Gastroesophageal sphincter (tissue), 3 donors: ENCODE measurements at regions not wholly inside any gene's neighbourhood (a gene's known extent, or its start where the extent isn't known, plus 50 kb on each side); places are given as distances from the start of the nearest gene placed in this dataset.

Experiments
- CTCF ChIP-seq, 4 experiments: fragments of 200-600 bp in 2 of 4; fragments of 450-650 bp in 2 of 4; sonication (generic) in 1 of 4; IDR thresholded peaks; one replicate each; pipeline ENCODE4 v1.5.1; 2017 to 2019; ENCODE audit warnings: antibody characterized with exemption in 4 of 4, mild to moderate bottlenecking in 2 of 4, moderate library complexity in 2 of 4
- POLR2A ChIP-seq, 2 donors: fragments of 450-650 bp; IDR thresholded peaks; one replicate each; pipeline ENCODE4 v1.6.1; 2017; ENCODE audit warnings: antibody characterized with exemption in 2 of 2, mild to moderate bottlenecking in 2 of 2, moderate library complexity in 1 of 2
- POLR2AphosphoS5 ChIP-seq: sonication (generic); formaldehyde crosslinking; IDR thresholded peaks from one replicate; pipeline ENCODE4 v1.6.1; 2017; ENCODE audit warnings: antibody characterized with exemption

DNA sequence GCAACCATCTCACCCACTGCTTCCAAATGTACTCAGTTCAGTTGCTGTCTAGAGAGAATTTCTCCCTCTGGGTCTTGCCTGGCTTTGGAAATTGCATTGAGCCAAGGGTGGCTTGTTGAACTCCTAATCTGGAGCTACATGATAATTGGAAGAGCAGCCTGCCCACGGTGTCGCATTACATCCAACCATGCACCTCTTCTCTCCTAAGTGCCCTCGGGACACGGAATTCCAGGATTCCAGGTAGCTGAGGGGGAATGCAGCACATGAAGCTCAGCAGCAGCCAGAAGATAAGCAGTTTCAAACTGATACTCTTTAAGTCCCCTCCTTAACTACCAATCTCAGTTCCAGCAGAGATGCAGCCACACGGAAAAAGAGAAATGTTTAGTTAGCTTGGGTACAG, 509.4 kb upstream of the KLF4 start:
- TF ChIP-seq POLR2A (IDR thresholded peaks at IDR 0.05), result no peak
- no peak for TF ChIP-seq POLR2AphosphoS5
- TF ChIP-seq CTCF (IDR thresholded peaks at IDR 0.05), result no peak
